ENCODE measurements at regions not wholly inside any gene's neighbourhood (a gene's known extent, or its start where the extent isn't known, plus 50 kb on each side); places are given as distances from the start of the nearest gene placed in this dataset.

DNA sequence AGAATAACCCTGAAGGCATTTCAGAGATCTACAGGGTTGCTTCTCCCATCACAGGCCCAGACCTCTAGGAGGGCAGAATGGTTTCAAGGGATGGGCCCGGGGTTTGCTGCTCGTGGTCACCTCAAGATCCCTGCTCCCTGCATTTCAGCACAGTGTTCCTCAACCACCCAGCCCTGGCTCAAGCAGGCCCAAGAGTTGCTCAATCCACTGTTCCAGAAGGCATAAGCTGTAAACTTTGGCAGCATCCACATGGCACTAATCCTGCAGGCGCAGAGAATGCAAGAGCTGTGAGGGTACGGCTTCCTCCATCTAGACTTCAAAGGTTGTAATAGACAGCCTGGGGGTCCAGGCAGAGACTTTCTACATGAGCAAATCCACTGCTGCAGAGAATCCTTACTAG is 225.0 kb upstream of the UBASH3B start:
- H3K4me3 ChIP-seq: no peak overlapping the region
- TF ChIP-seq, protein P1, sequence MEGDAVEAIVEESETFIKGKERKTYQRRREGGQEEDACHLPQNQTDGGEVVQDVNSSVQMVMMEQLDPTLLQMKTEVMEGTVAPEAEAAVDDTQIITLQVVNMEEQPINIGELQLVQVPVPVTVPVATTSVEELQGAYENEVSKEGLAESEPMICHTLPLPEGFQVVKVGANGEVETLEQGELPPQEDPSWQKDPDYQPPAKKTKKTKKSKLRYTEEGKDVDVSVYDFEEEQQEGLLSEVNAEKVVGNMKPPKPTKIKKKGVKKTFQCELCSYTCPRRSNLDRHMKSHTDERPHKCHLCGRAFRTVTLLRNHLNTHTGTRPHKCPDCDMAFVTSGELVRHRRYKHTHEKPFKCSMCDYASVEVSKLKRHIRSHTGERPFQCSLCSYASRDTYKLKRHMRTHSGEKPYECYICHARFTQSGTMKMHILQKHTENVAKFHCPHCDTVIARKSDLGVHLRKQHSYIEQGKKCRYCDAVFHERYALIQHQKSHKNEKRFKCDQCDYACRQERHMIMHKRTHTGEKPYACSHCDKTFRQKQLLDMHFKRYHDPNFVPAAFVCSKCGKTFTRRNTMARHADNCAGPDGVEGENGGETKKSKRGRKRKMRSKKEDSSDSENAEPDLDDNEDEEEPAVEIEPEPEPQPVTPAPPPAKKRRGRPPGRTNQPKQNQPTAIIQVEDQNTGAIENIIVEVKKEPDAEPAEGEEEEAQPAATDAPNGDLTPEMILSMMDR (IDR thresholded peaks at IDR 0.05): no peak
- DNase-seq (ENCODE audit: low spot score): no peak
- H3K27ac ChIP-seq: no peak overlapping the region

GRCh38 chr11:122426073-122426472 is 229.4 kb upstream of the UBASH3B start:
- DNase-seq (ENCODE audit: low spot score): no peak
- Histone ChIP-seq H3K4me3 (no peak overlapping the region), H3K27ac (no peak overlapping the region)
- TF ChIP-seq, protein P1 (IDR thresholded peaks at IDR 0.05): no peak

DNA sequence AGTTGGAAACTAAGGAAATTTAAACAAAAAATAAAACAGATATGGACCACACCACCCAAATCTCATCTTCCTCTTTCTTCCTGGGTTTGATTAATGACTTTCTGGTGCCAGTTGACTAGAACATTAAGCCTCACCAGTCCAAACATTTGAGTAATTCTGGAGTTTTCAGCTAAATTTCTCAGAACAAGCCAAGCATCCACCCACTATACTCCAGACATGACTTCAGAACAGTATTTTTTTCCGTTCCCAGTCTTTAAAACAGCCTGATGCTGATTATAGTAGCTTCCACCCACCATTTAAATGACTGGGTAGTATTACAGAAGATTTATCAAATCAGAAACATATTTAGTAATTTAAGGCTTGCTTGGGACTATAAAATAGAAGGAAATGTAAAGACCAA is 230.9 kb upstream of the UBASH3B start:
- no peak overlapping the region for H3K27ac ChIP-seq
- DNase-seq (ENCODE audit: low spot score): no peak
- TF ChIP-seq, protein P1 (IDR thresholded peaks at IDR 0.05): no peak
- no peak overlapping the region for H3K4me3 ChIP-seq

- H3K4me3 ChIP-seq: no peak overlapping the region
- H3K27ac ChIP-seq: peak overlapping the region in 1 of 2 donors; percentile 3
- TF ChIP-seq, protein P1 (IDR thresholded peaks at IDR 0.05): no peak
- no peak for DNase-seq (ENCODE audit: low spot score)
Measured at GRCh38 chr11:122423886-122424285, 231.6 kb upstream of the UBASH3B start.

DNA sequence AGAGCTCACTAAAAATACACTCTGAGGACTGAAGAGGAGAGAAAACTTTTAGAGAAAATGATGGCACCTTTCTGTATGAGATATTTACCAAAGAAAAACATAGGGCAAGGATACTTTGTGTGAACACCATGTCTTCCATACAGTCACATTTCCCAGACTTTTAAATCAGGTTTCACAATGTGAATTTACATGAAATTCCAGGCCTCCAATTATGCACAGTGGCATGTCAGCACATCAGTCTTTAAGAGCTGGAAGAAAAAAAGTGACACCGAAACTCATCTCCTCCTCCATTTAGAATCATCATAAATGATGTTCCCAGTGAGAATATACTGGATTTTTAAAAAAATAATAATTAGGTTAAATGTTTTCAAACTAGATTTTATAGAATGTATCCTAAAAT is 232.2 kb upstream of the UBASH3B start:
- TF ChIP-seq, protein P1 (IDR thresholded peaks at IDR 0.05): no peak
- Histone ChIP-seq H3K27ac (no peak overlapping the region), H3K4me3 (no peak overlapping the region)
- no peak for DNase-seq (ENCODE audit: low spot score)

- no peak overlapping the region for H3K4me3 ChIP-seq
- TF ChIP-seq, protein P1 (IDR thresholded peaks at IDR 0.05): no peak
- no peak overlapping the region for H3K27ac ChIP-seq
- no peak for DNase-seq (ENCODE audit: low spot score)
Measured at GRCh38 chr11:122422682-122423081, 232.8 kb upstream of the UBASH3B start.

- DNase-seq (ENCODE audit: low spot score): no peak
- TF ChIP-seq, protein P1 (IDR thresholded peaks at IDR 0.05): no peak
- Histone ChIP-seq H3K27ac (no peak overlapping the region), H3K4me3 (no peak overlapping the region)
Measured at GRCh38 chr11:122421702-122422101, 233.8 kb upstream of the UBASH3B start.
